Activated T-cell treated with anti-CD3 and anti-CD28 coated beads for 4 hours (primary cell): ENCODE measurements at regions not wholly inside any gene's neighbourhood (a gene's known extent, or its start where the extent isn't known, plus 50 kb on each side); places are given as distances from the start of the nearest gene placed in this dataset.

Experiments
- DNase-seq: peaks from one replicate; pipeline ENCODE4 v3.0.0-alpha.2; 2020

- DNase-seq = no peak
Measured at GRCh38 chr5:93096561-93096960, 484.5 kb downstream of the NR2F1-AS1 start.

GRCh38 chr5:93092349-93093105 is 488.5 kb downstream of the NR2F1-AS1 start:
- no peak for DNase-seq

GRCh38 chr5:93090698-93091097 is 490.3 kb downstream of the NR2F1-AS1 start:
- no peak for DNase-seq

DNA sequence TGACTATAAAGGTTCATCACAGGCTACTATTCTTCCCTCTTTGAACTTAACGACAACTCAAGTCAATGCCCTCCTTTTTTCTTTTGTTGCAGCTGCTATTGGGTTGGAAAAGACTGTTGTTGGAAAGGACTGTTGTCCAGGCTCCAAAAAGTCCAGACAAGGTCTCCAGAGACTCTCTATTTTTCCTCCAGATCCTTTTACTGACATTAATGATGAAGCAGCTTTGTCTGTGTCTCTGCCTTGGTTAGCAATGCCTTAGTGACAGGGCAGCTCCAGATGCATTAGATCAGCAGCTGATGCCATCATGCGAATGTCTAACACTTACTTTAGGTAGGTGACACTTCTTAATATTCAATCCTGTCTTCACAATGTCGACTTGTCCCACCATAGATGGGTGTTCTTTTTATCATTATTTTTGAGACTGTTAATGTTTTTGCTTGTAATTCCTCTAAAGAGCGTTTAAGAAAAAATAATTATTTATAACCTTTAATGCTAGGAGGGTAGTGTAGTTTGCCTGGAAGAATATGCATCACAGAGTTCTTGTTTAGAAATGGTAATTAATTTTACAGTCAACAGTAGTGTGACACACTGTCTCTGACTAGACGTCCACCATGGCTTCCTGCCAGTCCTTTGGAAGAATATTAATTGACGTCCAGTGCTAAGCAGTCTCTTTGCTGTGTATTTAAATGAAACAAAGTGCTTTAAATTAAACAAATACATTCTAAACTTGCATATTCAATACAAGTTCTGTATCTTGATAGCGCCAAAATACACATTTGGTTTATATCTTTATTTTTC is 492.2 kb downstream of the NR2F1-AS1 start:
- DNase-seq = no peak

GRCh38 chr5:93087326-93087725 is 493.7 kb downstream of the NR2F1-AS1 start:
- no peak for DNase-seq

- no peak for DNase-seq
Measured at GRCh38 chr5:93082981-93083380, 498.0 kb downstream of the NR2F1-AS1 start.

GRCh38 chr5:93079046-93079445 is 502.0 kb downstream of the NR2F1-AS1 start:
- no peak for DNase-seq

DNA sequence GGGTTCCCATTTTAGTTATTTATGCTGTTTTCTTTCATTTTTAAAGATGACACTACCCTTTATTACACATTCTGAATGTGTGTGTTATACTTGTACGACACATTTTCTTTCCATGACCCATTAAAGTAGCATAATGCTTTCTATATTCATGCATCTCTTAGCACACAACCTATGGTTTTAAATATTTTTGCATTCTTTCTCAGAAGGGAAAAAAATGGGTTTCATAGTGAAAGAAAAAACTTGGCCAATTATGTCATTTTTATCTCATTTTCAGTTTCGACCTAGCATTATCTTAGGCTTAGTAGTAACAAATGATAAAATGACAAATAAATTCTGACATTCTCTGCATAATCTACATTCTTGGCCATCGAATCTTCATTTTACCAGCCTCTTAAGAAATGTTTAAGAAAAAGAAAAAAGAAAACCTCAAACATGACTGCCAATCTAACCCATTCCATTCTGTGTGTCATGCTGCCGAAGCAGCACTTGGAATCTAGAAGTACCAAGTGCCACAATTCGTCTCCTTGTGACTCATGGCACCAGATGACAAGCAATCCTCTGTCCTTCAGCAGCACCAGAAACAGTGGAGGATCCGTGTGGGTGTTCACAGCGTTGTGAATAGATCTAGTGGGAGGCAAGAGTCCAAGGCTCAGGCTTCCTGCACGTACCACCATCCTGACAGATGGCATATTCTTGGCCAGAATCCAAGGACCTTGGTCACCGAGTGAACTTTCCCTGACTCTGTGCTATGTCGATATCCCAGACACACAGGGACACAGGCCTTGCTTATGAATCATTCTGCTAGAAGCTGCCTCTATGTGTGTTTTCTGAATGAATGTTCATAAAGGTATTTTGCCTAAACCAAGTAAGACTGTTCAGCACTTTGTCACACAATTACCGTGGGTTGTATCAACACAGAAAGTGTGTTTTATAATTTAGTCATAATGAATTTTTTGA is 502.7 kb downstream of the NR2F1-AS1 start:
- no peak for DNase-seq

GRCh38 chr5:93076566-93076965 is 504.5 kb downstream of the NR2F1-AS1 start:
- DNase-seq = no peak

- DNase-seq = no peak
Measured at GRCh38 chr5:93076096-93076495, 504.9 kb downstream of the NR2F1-AS1 start.

- no peak for DNase-seq
Measured at GRCh38 chr5:93073547-93073946, 507.5 kb downstream of the NR2F1-AS1 start.

DNA sequence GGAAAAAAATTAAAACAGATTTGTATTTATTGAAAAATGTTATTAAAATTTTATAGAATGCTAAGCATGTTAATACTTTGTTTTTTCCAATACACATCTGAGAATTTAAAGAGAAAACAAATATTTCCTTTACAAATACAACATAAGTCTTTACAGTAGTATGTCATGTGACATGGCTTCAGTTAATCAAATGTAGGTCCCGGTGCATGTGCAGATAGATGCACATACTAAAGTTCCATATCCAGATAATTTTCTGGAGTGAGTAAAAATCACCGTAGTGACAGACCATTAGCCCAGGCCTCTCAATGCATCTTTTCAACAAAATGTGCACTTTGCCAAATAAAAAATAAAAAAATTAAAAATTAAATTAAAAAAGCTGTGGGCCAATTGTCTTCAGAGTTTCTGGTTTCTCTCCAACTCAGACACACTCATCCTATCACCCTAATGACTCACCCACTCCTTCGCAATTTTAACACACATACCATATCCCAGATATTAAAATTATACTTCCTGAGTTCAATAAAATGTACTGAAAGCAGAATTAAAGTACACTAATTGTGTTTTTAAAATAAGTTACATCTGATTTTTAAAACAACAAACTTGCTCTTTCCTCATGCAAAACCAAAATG is 508.1 kb downstream of the NR2F1-AS1 start:
- no peak for DNase-seq

GRCh38 chr5:93071710-93072109 is 509.3 kb downstream of the NR2F1-AS1 start:
- DNase-seq = no peak

- DNase-seq = no peak
Measured at GRCh38 chr5:93070938-93071337, 510.1 kb downstream of the NR2F1-AS1 start.

DNA sequence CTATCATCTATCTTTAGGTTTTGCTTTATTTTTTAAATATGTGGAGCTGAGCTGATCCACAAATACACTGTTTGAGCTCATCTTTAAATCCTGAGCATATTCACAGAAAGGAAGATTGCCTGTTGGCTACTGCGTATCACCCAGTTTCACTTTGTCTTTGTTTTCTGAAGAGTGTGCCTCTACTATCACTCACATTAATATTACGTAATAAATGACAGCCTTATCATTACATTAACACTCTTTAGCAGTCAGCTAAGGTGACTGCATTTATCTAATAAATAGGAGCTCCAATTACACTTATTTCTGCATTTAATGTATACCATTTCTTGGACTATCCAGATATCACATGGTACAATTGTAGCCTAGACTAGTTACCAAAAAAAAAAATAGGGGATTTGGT is 511.7 kb downstream of the NR2F1-AS1 start:
- DNase-seq = no peak

DNA sequence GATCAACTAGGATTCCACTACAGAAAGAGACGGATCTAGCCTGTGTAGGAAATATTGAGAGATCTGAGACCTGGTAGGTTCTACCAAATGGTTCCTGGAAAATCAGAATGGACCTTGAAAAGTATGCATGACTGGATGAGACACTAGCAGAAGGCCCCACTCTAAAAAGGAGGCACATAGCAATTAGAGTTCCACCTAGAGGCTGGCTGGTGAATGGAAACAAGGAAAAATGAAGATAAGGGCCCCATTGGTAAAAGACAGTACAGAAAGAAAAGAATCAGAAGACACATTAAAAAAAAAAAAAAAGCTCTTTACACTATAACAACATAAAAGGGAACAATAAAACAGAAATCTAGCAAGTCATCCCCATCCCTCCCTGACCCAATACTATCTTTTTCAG is 518.5 kb downstream of the NR2F1-AS1 start:
- DNase-seq = no peak

GRCh38 chr5:93058309-93058708 is 522.7 kb downstream of the NR2F1-AS1 start:
- DNase-seq = no peak

GRCh38 chr5:93057311-93057710 is 523.7 kb downstream of the NR2F1-AS1 start:
- DNase-seq = no peak

DNA sequence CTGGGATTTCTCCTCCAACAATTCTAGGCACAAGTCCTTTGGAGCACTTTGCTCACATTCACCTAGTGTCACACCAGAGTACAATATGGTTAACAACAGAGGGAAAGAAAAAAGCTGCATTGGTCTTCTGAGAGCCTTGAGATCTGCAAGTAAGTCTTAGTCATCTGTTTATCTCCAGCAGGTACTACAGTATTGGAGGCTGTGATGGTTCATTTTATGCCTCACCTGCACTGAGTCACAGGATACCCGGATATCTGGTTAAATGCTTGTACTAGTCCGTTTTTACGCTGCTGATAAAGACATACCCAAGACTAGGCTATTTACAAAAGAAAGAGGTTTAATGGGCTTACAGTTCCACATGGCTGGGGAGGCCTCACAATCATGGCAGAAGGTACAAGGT is 525.0 kb downstream of the NR2F1-AS1 start:
- DNase-seq = no peak

DNA sequence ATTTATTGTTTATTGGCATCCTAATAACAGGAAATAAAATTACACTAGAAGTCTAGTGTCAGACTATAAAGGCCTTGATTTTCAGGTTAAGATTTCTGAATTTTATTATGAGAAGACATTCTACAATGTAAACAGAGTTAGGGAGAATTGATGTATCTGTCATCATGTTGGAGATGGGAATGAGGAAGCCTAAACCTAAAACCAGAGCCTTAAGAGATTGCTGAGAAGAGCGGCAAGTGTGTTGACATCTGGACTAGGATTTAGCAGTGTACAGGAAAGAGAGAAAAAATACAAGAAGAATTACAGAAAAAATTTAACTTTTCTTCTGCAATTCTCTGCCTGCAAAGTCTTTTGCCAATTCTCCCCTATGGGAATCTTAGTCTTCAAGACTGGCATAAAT is 525.5 kb downstream of the NR2F1-AS1 start:
- no peak for DNase-seq

GRCh38 chr5:93054424-93055163 is 526.4 kb downstream of the NR2F1-AS1 start:
- no peak for DNase-seq

DNA sequence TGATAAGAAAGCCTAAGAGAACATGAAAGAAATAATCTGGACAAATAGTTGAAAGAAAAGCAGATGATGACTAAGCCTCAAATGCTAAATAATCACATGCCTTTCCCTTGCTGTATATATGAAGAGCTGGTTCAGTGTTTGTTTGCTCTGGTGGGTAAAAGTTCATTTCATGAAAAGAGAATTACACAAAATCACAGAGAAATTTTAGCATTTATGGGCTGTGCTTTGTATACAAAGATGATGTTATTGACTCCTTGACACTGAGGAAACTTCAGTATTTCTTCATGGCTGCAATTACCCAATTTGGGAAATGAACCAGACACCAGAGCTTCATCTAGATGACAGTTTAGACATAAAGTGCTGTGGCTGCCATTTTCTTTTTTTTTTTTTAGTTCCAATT is 527.2 kb downstream of the NR2F1-AS1 start:
- DNase-seq = no peak
